Naive thymus-derived CD8-positive, alpha-beta T cell (primary cell): ENCODE measurements at regions not wholly inside any gene's neighbourhood (a gene's known extent, or its start where the extent isn't known, plus 50 kb on each side); places are given as distances from the start of the nearest gene placed in this dataset.

Experiments
- ATAC-seq, 2 donors: fragments of 150-1000 bp; cut with Tn5 transposase in 1 of 2; sonication (Bioruptor Pico), chemical (Tn5 transposase) in 1 of 2; 1 replicate in 1 of 2; 2 replicates in 1 of 2; pipeline ENCODE4 v1.10.0; 2021; ENCODE audit warnings: mild to moderate bottlenecking in 2 of 2, moderate library complexity in 2 of 2
- POLR2A ChIA-PET: fragments of 350-600 bp; sonication (Branson Sonifier 250); formaldehyde crosslinking; loops from one replicate; lab custom pipeline; 2021; ENCODE audit warnings: antibody characterized with exemption; lab: Charles Lee
- DNase-seq, 10 donors: peaks; one replicate each; pipeline versions ENCODE4 v3.0.0 to v3.0.0-alpha.2; 2020 to 2022
- H3K27ac Mint-ChIP-seq, 10 donors: one replicate each; pipeline ENCODE4 v1.8.0; 2020 to 2022; ENCODE audit warnings: mild to moderate bottlenecking in 10 of 10, mixed read lengths in 10 of 10, moderate library complexity in 4 of 10, inconsistent platforms in 1 of 10
- H3K27me3 Mint-ChIP-seq, 5 donors: one replicate each; pipeline ENCODE4 v1.8.0; 2021 to 2022; ENCODE audit warnings: mixed read lengths in 5 of 5
- H3K36me3 Mint-ChIP-seq, 3 donors: one replicate each; pipeline ENCODE4 v1.8.0; 2020 to 2022; ENCODE audit warnings: mixed read lengths in 3 of 3, mild to moderate bottlenecking in 2 of 3, inconsistent platforms in 1 of 3
- H3K4me1 Mint-ChIP-seq, 4 donors: one replicate each; pipeline ENCODE4 v1.8.0; 2021 to 2022; ENCODE audit warnings: mixed read lengths in 4 of 4
- H3K4me3 Mint-ChIP-seq, 10 donors: one replicate each; pipeline ENCODE4 v1.8.0; 2020 to 2022; ENCODE audit warnings: mild to moderate bottlenecking in 10 of 10, mixed read lengths in 10 of 10, moderate library complexity in 6 of 10, inconsistent platforms in 1 of 10
- H3K9me3 Mint-ChIP-seq, 9 donors: one replicate each; pipeline ENCODE4 v1.8.0; 2020 to 2022; ENCODE audit warnings: mixed read lengths in 9 of 9, mild to moderate bottlenecking in 3 of 9, inconsistent platforms in 1 of 9, moderate library complexity in 1 of 9

- H3K27ac Mint-ChIP-seq, result no peak overlapping the region
- ATAC-seq, result no peak
- H3K9me3 Mint-ChIP-seq, result no peaks in the 10 kb centered on the region
- H3K4me3 Mint-ChIP-seq, result no peak overlapping the region
- no peak for DNase-seq
- peaks cover 0 to 13% (median 8%) of the 10 kb centered on the region in 4 donors for H3K4me1 Mint-ChIP-seq
- H3K27me3 Mint-ChIP-seq, result no peaks in the 10 kb centered on the region
- POLR2A ChIA-PET, result no interaction called here
- H3K36me3 Mint-ChIP-seq, result no peaks in the 10 kb centered on the region
Observed at GRCh38 chr5:68547056-68547455, 331.5 kb downstream of the PIK3R1 start.

GRCh38 chr5:68547622-68548021 is 332.1 kb downstream of the PIK3R1 start:
- H3K4me3 Mint-ChIP-seq, result no peak overlapping the region
- H3K36me3 Mint-ChIP-seq, result no peaks in the 10 kb centered on the region
- H3K27me3 Mint-ChIP-seq, result no peaks in the 10 kb centered on the region
- H3K4me1 Mint-ChIP-seq, result peaks cover 0 to 9% (median 7%) of the 10 kb centered on the region in 4 donors
- ATAC-seq (no peak), DNase-seq (no peak)
- POLR2A ChIA-PET, result no interaction called here
- no peak overlapping the region for H3K27ac Mint-ChIP-seq
- H3K9me3 Mint-ChIP-seq, result no peaks in the 10 kb centered on the region

GRCh38 chr5:68548959-68549676 is 333.6 kb downstream of the PIK3R1 start:
- DNase-seq, result no peak
- POLR2A ChIA-PET, result no interaction called here
- Mint-ChIP-seq H3K27me3 (no peaks in the 10 kb centered on the region), H3K4me1 (no peaks in the 10 kb centered on the region), H3K36me3 (no peaks in the 10 kb centered on the region), H3K4me3 (no peak overlapping the region), H3K9me3 (no peaks in the 10 kb centered on the region), H3K27ac (no peak overlapping the region)
- no peak for ATAC-seq

- Mint-ChIP-seq H3K27me3 (no peaks in the 10 kb centered on the region), H3K9me3 (no peaks in the 10 kb centered on the region), H3K36me3 (no peaks in the 10 kb centered on the region), H3K4me1 (no peaks in the 10 kb centered on the region), H3K4me3 (no peak overlapping the region), H3K27ac (no peak overlapping the region)
- no peak for ATAC-seq
- no peak for DNase-seq
- POLR2A ChIA-PET, result no interaction called here
Observed at GRCh38 chr5:68550015-68550414, 334.5 kb downstream of the PIK3R1 start.

- Mint-ChIP-seq H3K4me3 (no peak overlapping the region), H3K36me3 (no peaks in the 10 kb centered on the region), H3K4me1 (no peaks in the 10 kb centered on the region), H3K9me3 (no peaks in the 10 kb centered on the region), H3K27me3 (no peaks in the 10 kb centered on the region), H3K27ac (peak overlapping the region in 1 of 10 donors; percentile 46)
- ATAC-seq (no peak), DNase-seq (no peak)
- POLR2A ChIA-PET, result no interaction called here
Observed at GRCh38 chr5:68551436-68551835, 335.9 kb downstream of the PIK3R1 start.

GRCh38 chr5:68554571-68555279 is 339.2 kb downstream of the PIK3R1 start:
- DNase-seq, result no peak
- no peaks in the 10 kb centered on the region for H3K9me3 Mint-ChIP-seq
- H3K27me3 Mint-ChIP-seq, result no peaks in the 10 kb centered on the region

GRCh38 chr5:68555907-68556681 is 340.5 kb downstream of the PIK3R1 start:
- H3K27ac Mint-ChIP-seq, result no peak overlapping the region
- no peak overlapping the region for H3K4me3 Mint-ChIP-seq
- H3K36me3 Mint-ChIP-seq, result no peaks in the 10 kb centered on the region
- no peaks in the 10 kb centered on the region for H3K4me1 Mint-ChIP-seq
- H3K9me3 Mint-ChIP-seq, result no peaks in the 10 kb centered on the region
- no peaks in the 10 kb centered on the region for H3K27me3 Mint-ChIP-seq
- POLR2A ChIA-PET, result no interaction called here
- DNase-seq (no peak), ATAC-seq (no peak)

More at GRCh38 chr5:68554571-68555279, 339.2 kb downstream of the PIK3R1 start:
- Mint-ChIP-seq H3K4me3 (no peak overlapping the region), H3K36me3 (no peaks in the 10 kb centered on the region), H3K27ac (no peak overlapping the region), H3K4me1 (no peaks in the 10 kb centered on the region)
- POLR2A ChIA-PET, result no interaction called here
- ATAC-seq, result no peak

GRCh38 chr5:68557162-68557936 is 341.8 kb downstream of the PIK3R1 start:
- POLR2A ChIA-PET, result no interaction called here

GRCh38 chr5:68562308-68562707 is 346.8 kb downstream of the PIK3R1 start:
- H3K27ac Mint-ChIP-seq, result no peak overlapping the region

More at GRCh38 chr5:68557162-68557936, 341.8 kb downstream of the PIK3R1 start:
- H3K4me3 Mint-ChIP-seq, result no peak overlapping the region
- H3K27ac Mint-ChIP-seq, result no peak overlapping the region
- no peak for DNase-seq
- no peaks in the 10 kb centered on the region for H3K36me3 Mint-ChIP-seq
- ATAC-seq, result no peak
- no peaks in the 10 kb centered on the region for H3K4me1 Mint-ChIP-seq
- H3K9me3 Mint-ChIP-seq, result peaks cover 0 to 2% (median 0%) of the 10 kb centered on the region in 9 donors
- H3K27me3 Mint-ChIP-seq, result no peaks in the 10 kb centered on the region

GRCh38 chr5:68565427-68565826 is 349.9 kb downstream of the PIK3R1 start:
- no peak for DNase-seq
- Mint-ChIP-seq H3K27ac (no peak overlapping the region), H3K9me3 (peaks cover 11 to 40% (median 23%) of the 10 kb centered on the region in 9 donors), H3K27me3 (peaks cover 0 to 5% (median 0%) of the 10 kb centered on the region in 5 donors), H3K4me1 (peaks cover 0 to 11% (median 0%) of the 10 kb centered on the region in 4 donors), H3K4me3 (no peak overlapping the region), H3K36me3 (peaks cover 0 to 17% (median 14%) of the 10 kb centered on the region in 3 donors)
- ATAC-seq, result no peak
- POLR2A ChIA-PET, result no interaction called here

More at GRCh38 chr5:68562308-68562707, 346.8 kb downstream of the PIK3R1 start:
- Mint-ChIP-seq H3K9me3 (peaks cover 7 to 32% (median 22%) of the 10 kb centered on the region in 9 donors), H3K36me3 (peaks cover 0 to 17% (median 14%) of the 10 kb centered on the region in 3 donors), H3K4me3 (no peak overlapping the region), H3K27me3 (peaks cover 0 to 5% (median 0%) of the 10 kb centered on the region in 5 donors), H3K4me1 (peaks cover 0 to 11% (median 0%) of the 10 kb centered on the region in 4 donors)
- POLR2A ChIA-PET, result no interaction called here
- DNase-seq (no peak), ATAC-seq (no peak)

GRCh38 chr5:68576805-68577204 is 361.2 kb downstream of the PIK3R1 start:
- no peak overlapping the region for H3K27ac Mint-ChIP-seq
- ATAC-seq (no peak), DNase-seq (no peak)
- POLR2A ChIA-PET, result no interaction called here
- H3K36me3 Mint-ChIP-seq, result peaks cover 0 to 9% (median 0%) of the 10 kb centered on the region in 3 donors
- H3K4me1 Mint-ChIP-seq, result no peaks in the 10 kb centered on the region
- peaks cover 0 to 6% (median 0%) of the 10 kb centered on the region in 5 donors for H3K27me3 Mint-ChIP-seq
- H3K4me3 Mint-ChIP-seq, result no peak overlapping the region
- peaks cover 8 to 25% (median 22%) of the 10 kb centered on the region in 9 donors for H3K9me3 Mint-ChIP-seq

GRCh38 chr5:68582284-68582683 is 366.7 kb downstream of the PIK3R1 start:
- Mint-ChIP-seq H3K4me3 (no peak overlapping the region), H3K4me1 (peaks cover 0 to 13% (median 5%) of the 10 kb centered on the region in 4 donors), H3K27ac (no peak overlapping the region), H3K36me3 (peaks cover 0 to 9% (median 0%) of the 10 kb centered on the region in 3 donors), H3K9me3 (peaks cover 4 to 11% (median 8%) of the 10 kb centered on the region in 9 donors), H3K27me3 (peaks cover 0 to 3% (median 0%) of the 10 kb centered on the region in 5 donors)
- ATAC-seq (no peak), DNase-seq (no peak)
- POLR2A ChIA-PET, result no interaction called here
